ENCODE measurements at regions not wholly inside any gene's neighbourhood (a gene's known extent, or its start where the extent isn't known, plus 50 kb on each side); places are given as distances from the start of the nearest gene placed in this dataset.
"Not testable (repeated sequence)": the region's sequence is repeated elsewhere in the genome, so short reads cannot be mapped to it uniquely, and the experiment has no call there.

GRCh38 chr14:43356382-43356781 is 1150.7 kb downstream of the FSCB start:
- DNase-seq (ENCODE audit: extremely low read depth in 1 of 2, low read depth in 1 of 2), result no peak

GRCh38 chr14:43341921-43342320 is 1165.2 kb downstream of the FSCB start:
- no peak for DNase-seq (ENCODE audit: extremely low read depth in 1 of 2, low read depth in 1 of 2)

GRCh38 chr14:43338713-43339112 is 1168.4 kb downstream of the FSCB start:
- DNase-seq (ENCODE audit: extremely low read depth in 1 of 2, low read depth in 1 of 2), result no peak

GRCh38 chr14:43336351-43336750 is 1170.7 kb downstream of the FSCB start:
- no peak for DNase-seq (ENCODE audit: extremely low read depth in 1 of 2, low read depth in 1 of 2)

GRCh38 chr14:43326501-43327407 is 1180.3 kb downstream of the FSCB start:
- DNase-seq (ENCODE audit: extremely low read depth in 1 of 2, low read depth in 1 of 2), result not testable (repeated sequence)

GRCh38 chr14:43316427-43316826 is 1190.7 kb downstream of the FSCB start:
- no peak for DNase-seq (ENCODE audit: extremely low read depth in 1 of 2, low read depth in 1 of 2)

GRCh38 chr14:43313719-43314118 is 1193.4 kb downstream of the FSCB start:
- DNase-seq (ENCODE audit: extremely low read depth in 1 of 2, low read depth in 1 of 2), result no peak

GRCh38 chr14:43308421-43309110 is 1198.5 kb downstream of the FSCB start:
- no peak for DNase-seq (ENCODE audit: extremely low read depth in 1 of 2, low read depth in 1 of 2)

GRCh38 chr14:43307836-43308235 is 1199.2 kb downstream of the FSCB start:
- no peak for DNase-seq (ENCODE audit: extremely low read depth in 1 of 2, low read depth in 1 of 2)

- no peak for DNase-seq (ENCODE audit: extremely low read depth in 1 of 2, low read depth in 1 of 2)
Measured at GRCh38 chr14:43306053-43306452, 1201.0 kb downstream of the FSCB start.

- no peak for DNase-seq (ENCODE audit: extremely low read depth in 1 of 2, low read depth in 1 of 2)
Measured at GRCh38 chr14:43297794-43298193, 1209.3 kb downstream of the FSCB start.

- not testable (repeated sequence) for DNase-seq (ENCODE audit: extremely low read depth in 1 of 2, low read depth in 1 of 2)
Measured at GRCh38 chr14:43296061-43296460, 1211.0 kb downstream of the FSCB start.

GRCh38 chr14:43285575-43285974 is 1221.5 kb downstream of the FSCB start:
- DNase-seq (ENCODE audit: extremely low read depth in 1 of 2, low read depth in 1 of 2), result no peak

GRCh38 chr14:43260056-43260455 is 1247.0 kb downstream of the FSCB start:
- no peak for DNase-seq (ENCODE audit: extremely low read depth in 1 of 2, low read depth in 1 of 2)

- DNase-seq (ENCODE audit: extremely low read depth in 1 of 2, low read depth in 1 of 2), result no peak
Measured at GRCh38 chr14:43258396-43258795, 1248.7 kb downstream of the FSCB start.

GRCh38 chr14:43256996-43257395 is 1250.1 kb downstream of the FSCB start:
- DNase-seq (ENCODE audit: extremely low read depth in 1 of 2, low read depth in 1 of 2), result not testable (repeated sequence)

- no peak for DNase-seq (ENCODE audit: extremely low read depth in 1 of 2, low read depth in 1 of 2)
Measured at GRCh38 chr14:43252866-43253265, 1254.2 kb downstream of the FSCB start.

GRCh38 chr14:43249591-43249990 is 1257.5 kb downstream of the FSCB start:
- no peak for DNase-seq (ENCODE audit: extremely low read depth in 1 of 2, low read depth in 1 of 2)

- no peak for DNase-seq (ENCODE audit: extremely low read depth in 1 of 2, low read depth in 1 of 2)
Measured at GRCh38 chr14:43249116-43249515, 1258.0 kb downstream of the FSCB start.

- no peak for DNase-seq (ENCODE audit: extremely low read depth in 1 of 2, low read depth in 1 of 2)
Measured at GRCh38 chr14:43247877-43248276, 1259.2 kb downstream of the FSCB start.

- no peak for DNase-seq (ENCODE audit: extremely low read depth in 1 of 2, low read depth in 1 of 2)
Measured at GRCh38 chr14:43244142-43244625, 1262.9 kb downstream of the FSCB start.

- DNase-seq (ENCODE audit: extremely low read depth in 1 of 2, low read depth in 1 of 2), result no peak
Measured at GRCh38 chr14:43243168-43243567, 1263.9 kb downstream of the FSCB start.
